HCEC 1CT (cell line): ENCODE measurements at regions not wholly inside any gene's neighbourhood (a gene's known extent, or its start where the extent isn't known, plus 50 kb on each side); places are given as distances from the start of the nearest gene placed in this dataset.

ENCODE experiments used
- DNase-seq: peaks from one replicate; pipeline ENCODE4 v3.0.0-alpha.2; 2017

DNA sequence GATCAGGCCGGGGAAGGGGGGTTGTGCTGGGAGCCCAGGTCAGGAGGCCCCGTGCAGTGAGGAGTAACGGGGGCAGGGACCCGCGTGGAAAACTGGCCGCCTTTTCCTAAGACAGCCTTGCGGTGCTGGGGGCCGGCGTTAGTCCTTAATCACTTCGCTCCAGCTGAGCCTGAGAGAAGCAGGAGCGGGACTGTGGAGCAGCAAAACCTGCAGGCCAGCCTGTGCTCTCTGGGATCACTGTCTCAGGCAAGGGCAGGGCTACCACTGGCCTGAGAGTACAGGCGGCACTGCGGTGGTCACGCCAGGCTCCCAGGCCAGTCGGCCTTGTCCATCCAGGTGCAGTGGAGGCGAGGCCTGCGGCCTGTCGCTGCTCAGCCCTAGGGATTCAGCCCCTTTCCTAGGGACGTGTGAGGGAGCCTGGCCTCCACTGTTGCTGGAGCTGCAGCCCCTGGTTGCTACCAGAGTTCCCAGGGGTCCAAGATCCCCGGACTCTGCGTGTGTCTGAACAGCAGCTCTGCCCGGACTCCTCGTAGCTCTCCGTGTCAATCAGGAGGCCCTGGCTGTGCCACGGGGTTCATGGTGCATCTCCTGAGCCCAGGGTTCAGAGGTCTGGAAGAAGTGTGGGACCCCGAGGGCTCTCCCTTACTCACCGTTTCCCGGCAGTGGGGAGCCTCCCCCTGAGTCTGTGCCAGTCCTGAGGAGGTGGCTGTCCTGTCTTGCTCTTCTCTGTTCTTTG is 2141.7 kb upstream of the TENM3 start:
- DNase-seq, result no peak

DNA sequence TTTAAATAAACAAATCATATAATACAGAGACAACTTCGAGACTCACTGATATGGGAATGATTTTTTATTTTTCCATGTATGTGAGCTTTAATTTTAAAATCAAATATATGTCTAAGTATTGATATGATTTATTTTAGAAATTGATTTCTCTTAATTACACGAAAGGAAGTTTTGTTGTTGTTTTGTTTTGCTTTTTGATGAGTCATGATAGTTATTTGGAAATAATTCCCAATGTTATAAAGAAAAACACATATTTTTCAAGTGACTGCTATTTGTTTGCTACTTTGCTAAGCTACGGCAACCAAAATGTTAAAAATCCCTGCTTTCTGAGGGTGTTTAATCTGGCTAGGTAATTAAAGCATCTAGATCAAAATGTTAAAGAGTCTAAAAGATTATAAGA is 2139.4 kb upstream of the TENM3 start:
- DNase-seq, result no peak

DNA sequence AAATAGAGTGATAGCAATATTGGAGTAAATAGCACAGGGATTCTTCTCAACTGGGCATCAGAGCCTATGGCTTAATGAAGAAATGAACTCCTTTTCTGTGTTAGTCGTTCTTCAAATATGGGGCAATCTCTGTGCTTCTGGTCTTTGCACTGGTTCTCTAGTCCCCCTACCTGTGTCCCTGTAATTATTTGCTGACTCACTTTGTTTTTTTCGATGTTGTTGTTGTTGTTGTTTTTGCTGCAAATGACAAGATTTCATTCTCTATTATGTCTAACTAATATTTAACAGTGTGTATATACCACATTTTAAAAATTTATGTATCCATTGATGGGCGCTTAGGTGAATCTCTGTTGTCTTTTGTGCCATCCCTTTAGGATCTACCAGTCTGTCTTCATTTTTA is 2137.8 kb upstream of the TENM3 start:
- DNase-seq, result no peak

DNA sequence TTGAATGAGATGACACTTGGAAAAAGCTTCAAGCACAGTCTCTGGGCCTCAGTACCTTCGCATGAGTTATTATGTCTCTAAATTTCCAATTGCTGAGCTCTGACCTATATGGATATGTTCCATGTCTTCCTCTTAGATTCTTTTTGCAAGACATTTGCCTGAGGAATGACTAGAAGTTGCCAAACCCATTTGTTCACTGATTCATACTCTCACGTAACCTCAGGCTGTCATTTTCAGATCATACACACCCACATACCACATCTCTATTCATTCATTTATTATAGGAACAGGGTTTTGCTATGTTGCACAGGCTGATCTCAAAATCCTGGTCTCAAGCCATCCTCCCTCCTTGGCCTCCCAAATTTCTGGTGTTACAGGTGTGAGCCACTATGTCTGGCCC is 2137.1 kb upstream of the TENM3 start:
- DNase-seq, result no peak

DNA sequence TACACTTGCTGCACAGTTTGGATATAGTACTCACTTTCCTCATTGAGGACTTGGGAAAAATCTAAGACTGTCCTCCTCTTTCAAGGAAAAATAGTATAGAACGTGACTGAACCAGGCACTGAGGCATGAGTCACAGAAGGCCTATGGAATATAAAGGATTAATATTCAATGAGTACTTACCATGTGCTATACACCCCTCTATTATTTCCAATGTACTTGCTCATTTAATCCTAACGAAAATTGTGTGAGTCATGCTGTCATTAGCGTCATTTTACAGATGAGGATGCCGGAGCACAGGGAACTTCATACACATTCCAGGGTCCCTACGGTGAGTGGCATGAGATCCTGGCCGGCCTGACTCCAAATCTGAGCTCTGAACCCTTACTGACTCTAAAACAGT is 2136.2 kb upstream of the TENM3 start:
- DNase-seq, result no peak

DNA sequence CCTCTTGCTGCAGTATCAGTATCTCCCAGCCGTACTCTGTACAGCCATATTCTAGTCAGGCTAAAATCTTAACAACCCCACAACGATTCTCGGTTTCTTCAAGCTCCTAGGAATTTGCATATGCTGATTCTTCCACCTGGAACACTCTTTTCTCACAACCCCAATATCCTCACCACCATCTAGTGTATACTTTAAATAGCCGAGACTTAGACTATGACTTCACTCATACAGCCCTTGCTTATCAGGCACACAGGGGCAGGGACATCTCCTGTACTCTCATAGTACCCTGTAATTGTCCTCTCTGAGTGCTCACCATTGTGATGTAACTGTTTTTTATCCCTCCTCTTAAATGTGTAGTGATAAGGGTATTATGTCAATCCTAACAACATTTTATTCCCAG is 2126.4 kb upstream of the TENM3 start:
- DNase-seq, result no peak

DNA sequence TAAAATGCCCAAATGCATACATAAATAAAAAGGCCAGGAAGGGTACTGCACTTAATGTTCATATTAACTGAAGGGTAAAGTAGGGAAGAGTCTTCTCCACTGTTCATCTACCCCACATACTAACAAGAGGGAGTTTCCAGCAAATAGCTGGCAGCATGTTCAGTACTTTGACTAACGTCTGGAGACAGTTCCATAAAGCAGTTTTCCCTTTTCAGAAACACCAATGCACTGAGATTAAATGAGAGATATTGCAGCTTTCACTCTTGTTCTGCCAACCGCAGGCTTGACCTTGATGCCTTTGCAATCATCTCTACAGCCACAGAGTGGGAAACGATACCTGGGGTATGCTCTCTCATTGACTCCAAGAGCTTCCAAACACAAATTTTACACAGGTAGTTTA is 2123.1 kb upstream of the TENM3 start:
- no peak for DNase-seq

DNA sequence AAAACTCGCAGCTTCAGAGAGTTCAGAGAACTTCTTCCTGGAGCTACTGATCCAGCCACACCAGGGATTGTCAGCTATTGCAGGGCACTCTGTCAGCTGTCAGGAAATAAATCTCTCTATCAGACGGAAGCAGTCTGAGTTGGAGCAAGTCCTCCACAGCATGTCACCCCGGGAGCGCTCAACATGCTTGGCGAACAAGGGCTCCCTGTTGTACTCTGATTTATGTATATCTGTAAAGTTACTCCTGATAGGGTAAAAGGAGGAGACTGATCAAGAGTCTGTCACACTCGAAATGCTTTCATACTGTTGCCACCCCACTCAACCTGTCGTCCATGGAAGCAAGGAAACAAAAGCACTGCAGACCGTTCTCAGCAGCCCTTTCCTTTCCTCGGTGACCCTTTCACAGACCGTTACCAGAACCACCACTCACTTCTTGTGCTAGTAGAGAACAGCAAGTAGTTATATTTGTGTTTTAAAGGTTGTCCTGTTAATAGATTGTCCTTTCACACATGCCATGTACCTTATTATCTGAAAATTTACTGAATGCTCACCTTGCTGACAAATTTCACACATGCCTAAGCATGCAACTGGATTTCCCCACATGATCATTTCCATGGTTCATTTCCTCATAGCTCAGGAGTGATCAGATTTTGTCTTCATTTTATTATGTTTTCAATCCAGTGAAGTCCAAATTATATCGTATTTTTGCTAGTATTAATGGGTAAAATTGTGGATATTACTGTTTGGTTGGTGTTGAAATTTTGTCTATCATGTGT is 2108.9 kb upstream of the TENM3 start:
- DNase-seq, result no peak

DNA sequence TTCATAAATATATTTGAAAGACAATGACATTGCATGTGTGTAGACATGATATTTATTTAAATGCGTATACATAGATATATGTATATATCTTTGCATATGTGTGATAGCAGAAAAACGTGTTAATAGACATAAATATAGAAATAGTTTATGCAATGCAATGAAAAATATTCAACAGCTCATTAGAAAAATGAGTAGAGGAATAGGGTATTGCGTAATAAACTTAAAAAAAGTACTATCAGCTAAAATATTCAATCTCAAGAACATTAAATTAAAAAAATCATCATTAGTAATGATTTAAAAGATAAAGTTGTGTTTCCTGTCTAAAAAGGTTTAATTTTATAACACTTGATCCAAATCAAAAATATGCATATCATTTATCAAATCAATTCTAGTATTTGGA is 2101.5 kb upstream of the TENM3 start:
- no peak for DNase-seq

DNA sequence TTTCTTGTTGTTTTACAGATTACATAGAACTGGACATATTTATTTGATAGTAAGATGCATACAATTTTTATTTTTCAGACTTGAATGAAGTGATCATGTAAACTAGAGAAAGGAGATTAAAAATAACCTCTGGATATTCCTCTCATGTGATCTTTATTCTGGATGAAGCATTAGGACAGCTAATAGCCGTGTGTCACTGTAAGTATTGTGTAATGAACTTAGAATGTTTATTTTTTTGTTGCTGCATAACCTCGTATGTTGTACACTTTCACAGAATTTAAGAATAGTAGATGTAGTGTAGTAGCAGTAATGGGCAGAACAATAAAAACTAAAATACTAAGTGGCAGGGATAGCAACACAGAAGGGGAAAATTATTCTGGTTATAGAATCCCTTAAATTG is 2094.5 kb upstream of the TENM3 start:
- no peak for DNase-seq

DNA sequence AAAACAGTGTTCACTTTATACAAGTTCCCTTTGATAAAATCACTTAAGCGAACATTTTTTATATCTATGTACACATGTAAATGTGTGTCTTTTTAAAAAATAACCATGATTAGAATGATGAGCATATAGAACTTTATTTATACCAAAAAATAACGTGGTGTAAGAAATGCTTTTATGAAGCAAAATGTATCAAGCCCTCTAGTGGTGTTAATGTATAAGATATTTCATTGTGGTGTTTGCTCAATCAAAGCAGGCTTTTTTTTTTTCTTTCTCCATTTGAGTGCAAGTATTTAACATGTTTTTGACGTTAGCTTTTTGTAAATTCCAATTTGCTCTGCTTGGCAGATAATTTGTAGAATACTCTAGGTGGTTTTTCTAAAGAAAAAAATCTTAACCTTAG is 2092.4 kb upstream of the TENM3 start:
- DNase-seq, result no peak

DNA sequence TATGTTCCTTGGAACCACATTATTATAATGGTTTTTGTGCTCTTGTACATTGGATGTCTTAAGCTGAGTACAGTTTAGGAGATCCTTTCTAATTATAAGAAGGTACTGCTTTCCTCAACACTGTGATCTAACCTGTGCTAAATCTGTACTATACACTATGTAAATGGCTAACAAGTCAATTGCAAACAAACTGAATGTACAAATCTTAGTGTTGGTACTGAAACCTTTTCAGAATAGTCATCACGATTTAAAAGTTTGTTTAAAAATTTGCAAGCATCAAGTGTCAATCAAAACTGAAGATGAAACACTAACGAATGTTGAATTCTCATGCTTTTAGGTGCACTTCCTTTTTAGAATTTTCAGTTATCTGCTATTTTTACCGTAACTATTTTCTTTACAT is 2090.4 kb upstream of the TENM3 start:
- DNase-seq, result no peak

DNA sequence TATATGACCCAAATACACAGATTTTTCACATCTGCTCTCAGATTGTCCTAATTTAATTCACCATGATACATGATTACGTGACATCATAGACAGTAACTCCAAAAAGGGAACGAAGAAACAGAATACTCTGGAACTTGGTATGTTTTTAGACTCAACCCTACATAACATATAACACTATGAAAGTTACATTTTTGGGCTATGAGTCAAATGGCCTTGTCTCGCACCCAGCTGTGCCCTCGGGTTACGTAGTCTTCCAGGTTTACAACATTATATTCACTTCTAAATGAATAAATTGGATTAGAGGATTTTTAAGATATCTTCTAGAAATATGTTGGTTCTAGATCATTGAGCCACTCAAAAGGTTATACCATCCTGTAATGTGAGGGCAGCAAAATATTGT is 2089.6 kb upstream of the TENM3 start:
- DNase-seq, result no peak

DNA sequence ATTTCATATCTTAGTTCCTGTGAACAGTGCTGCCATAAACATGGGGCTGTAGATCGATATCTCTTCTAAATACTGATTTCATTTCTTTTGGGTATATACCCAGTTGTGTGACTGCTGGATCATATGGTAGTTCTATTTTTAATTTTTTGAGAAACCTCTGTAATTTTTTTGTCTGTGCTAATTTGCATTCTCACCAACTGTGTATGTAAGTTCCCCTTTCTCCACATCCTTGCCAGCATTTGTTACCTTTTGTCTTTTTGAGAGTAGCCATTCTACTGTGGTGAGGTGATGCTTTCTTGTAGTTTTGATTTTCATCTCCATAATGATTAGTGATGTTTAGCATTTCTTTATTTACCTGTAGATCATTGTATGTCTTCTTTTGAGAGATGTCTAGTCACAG is 2086.5 kb upstream of the TENM3 start:
- DNase-seq, result no peak

DNA sequence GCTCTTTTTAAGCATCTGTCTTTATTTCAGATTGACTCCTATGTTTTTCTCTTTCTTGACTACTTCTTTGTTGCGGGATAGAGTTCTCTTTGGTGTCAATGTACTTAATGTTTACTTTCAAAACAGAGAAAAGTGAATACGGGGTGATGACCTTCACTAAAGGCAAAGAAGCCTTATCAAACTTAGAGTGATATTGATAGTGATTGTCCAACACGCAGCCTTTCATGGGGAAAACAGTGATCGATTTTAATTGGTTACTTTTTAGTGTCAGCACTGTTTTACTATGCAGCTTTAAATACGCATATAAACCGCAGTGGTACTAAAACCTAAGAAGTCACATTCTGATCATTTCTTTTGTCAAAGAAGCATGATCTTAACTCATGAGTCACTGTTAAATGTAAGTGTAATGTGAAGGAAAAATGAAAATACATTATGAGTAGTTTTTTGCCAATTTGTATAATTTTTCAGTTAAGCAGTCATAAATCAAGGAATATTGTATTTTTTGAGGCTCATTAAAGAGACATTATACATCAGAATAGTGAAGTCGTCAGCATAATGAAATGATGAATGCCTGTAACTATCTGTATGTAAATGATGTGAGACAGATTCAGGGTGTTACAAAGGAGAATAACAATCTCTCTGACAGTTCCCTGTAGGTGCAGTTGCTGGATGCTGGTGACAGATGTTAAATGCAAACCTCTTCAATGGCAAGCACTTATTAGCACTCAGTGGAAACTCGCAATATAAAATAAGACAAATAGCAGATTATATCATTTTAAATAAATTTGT is 2082.8 kb upstream of the TENM3 start:
- no peak for DNase-seq

DNA sequence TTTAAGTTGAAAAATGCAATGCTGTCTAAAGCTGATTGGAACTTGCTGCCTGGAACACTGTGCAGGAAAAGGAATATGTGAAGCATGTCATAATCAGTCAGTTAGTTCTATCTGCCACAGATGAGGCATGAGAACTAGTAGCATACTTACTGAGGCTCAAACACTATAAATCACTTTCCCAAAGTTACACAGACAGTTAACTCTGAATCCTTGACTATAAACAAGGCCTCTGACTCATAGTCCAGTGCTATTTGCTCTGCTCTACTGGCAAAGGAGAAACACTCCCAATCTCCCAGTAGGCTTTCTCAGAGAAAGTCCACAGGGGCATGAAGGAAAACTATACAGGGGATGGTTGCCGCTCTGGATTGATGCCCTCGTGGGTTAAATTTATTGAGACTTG is 2078.4 kb upstream of the TENM3 start:
- DNase-seq, result no peak

DNA sequence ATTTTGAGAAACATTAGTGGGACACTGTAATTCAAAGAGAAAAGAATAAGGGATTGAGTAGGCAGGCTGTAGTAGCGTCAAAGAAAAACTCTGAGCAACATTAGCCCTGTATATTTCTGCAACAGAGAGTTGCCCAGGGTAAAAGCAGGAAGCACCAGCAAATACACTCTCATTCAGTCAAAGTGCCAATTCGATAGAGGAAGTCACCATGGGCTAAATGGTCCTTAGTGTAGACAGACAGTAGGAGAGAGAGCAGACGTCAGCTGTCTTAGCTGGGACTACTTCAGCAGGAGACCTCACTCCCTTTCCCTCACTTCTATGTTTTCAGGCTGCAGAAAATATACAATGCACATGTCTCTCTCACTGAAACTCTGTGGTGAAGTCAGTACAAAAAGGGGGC is 2073.8 kb upstream of the TENM3 start:
- DNase-seq, result no peak

DNA sequence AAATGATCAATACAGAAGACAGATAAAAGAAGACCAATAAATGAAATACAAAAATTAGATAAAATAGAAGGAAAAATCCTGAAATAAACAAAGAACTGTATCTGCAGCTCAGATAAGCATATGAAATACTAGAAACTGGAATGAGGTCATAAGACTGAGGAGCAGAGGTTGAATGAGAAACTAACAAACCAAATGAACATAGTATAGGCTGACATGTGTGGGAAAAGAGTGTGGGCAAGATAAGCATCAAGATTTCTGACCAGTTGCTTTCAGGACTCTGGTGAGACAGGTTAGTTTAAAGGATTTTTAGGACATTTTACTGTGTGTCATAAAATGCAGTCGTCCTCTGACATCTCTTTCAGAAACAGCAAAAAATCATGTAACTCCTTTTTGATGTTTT is 2073.2 kb upstream of the TENM3 start:
- no peak for DNase-seq

DNA sequence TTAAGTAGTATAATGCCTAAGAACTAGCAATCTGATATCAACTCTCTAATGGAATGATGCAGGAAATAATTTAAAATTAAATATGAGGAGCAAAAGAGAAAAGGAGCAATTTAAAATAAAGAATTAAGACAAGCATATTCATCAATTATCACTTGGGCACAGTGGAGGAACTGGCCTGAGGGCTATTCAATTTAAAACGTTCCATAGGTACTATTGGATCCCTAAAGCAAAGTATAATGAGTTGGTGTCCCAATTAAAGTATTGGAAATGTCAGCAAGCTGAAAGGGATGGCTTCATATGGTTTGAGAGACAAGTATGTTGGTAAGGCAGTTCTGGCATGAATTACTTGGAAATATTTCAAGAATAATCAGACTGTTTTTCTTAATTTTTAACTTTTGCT is 2064.1 kb upstream of the TENM3 start:
- no peak for DNase-seq

DNA sequence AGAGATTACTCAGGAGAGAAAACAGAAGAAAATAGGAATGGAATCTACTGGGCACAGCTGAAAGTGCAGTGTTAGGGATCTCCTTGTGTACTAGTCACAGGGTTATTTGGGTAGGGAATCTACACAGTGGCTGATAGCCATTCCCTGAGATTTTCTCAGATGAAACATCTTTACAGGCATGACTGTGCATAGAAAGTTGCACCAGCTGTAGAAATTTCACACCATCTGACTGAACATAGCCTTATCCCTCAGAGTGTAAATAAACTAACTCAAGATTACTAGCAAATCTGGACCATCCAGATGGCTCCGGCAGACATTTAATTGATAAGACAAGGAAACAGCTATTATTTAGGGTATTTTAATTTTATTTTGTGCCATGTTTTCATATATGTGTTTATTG is 2053.5 kb upstream of the TENM3 start:
- DNase-seq, result no peak

DNA sequence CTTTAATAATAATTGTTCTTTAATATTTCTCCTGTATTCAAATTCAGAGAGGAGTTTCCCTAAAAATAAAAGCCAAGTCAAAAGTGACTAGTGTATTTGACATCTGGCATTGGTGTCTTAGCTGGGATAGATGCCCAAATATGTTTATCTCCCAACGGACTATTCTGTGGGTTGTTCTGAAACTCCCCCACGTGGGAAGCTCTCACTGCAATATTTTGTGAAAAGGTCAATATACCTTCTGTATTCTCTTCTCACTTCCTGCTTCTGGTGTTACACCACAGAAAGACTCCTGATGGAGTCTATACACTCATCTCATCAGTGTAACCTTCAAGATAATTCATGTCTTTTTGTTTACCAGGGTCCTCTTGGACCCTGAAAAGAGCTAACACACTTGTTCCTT is 2052.8 kb upstream of the TENM3 start:
- no peak for DNase-seq

DNA sequence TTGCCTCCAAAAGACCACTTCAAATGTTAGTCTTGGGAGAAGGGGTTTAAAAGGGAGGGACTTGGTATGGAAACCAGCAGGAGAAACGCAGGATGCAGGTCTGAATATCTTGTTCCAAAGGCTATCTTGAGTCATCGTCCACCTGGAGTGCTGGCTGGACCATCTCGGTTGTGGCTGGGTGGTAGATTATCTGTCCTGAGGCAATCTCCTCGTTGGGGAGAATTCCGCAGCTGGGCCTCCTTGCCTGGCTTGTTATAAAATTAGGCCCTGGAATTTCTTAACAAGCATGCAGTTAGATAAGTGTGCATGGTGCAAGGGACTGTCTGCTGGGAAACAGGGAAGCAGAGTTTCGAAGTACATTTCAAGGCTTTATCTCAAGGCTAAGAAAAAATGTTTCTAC is 2045.7 kb upstream of the TENM3 start:
- DNase-seq, result no peak

DNA sequence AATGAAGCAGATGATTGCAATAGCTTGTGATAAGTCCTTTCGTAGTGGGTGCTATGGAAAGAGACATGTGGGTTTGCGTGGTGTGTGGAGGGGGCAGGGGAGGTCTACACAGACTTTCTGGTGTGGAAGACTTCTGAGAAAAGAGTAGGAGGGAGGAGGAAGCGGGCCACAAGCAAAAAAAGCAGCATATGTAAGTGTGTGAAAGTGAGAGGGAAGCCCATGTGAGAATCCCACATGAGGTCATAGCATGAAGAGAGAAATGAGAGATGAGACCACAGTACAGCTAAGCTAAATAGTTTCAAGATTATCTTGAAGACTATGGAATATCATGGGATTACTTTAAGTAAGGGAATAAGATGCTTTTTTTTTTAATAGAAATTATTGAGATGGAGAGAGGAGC is 2039.9 kb upstream of the TENM3 start:
- DNase-seq, result no peak

DNA sequence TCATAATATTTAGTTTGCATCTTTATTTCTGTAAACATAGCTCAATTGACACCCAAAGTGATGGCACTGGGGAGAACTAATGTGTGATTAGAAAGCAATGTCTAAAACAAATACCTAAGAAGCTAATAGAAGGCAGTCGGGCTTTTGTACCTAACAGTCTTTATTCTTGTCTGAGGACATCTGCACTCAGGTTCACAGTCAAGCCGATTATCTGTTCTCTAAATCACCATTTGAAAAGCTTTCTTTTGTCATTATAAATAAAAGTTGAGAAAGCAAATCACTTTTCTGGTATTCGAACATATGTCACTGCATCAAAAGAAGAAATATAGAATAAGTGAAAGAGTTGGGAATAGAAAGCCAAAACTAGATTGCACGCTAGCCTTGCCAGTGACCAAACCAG is 2037.9 kb upstream of the TENM3 start:
- DNase-seq, result no peak
